GM12873 (cell line): ENCODE measurements at regions not wholly inside any gene's neighbourhood (a gene's known extent, or its start where the extent isn't known, plus 50 kb on each side); places are given as distances from the start of the nearest gene placed in this dataset.

ENCODE experiments used
- CTCF ChIP-seq: IDR thresholded peaks from 2 replicates; pipeline ENCODE4 v1.5.1; 2012; ENCODE audit warnings: low read depth, mild to moderate bottlenecking, moderate library complexity, low read length, control low read depth; ENCODE audit not compliant: insufficient read depth; ENCODE audit errors: missing control alignments

DNA sequence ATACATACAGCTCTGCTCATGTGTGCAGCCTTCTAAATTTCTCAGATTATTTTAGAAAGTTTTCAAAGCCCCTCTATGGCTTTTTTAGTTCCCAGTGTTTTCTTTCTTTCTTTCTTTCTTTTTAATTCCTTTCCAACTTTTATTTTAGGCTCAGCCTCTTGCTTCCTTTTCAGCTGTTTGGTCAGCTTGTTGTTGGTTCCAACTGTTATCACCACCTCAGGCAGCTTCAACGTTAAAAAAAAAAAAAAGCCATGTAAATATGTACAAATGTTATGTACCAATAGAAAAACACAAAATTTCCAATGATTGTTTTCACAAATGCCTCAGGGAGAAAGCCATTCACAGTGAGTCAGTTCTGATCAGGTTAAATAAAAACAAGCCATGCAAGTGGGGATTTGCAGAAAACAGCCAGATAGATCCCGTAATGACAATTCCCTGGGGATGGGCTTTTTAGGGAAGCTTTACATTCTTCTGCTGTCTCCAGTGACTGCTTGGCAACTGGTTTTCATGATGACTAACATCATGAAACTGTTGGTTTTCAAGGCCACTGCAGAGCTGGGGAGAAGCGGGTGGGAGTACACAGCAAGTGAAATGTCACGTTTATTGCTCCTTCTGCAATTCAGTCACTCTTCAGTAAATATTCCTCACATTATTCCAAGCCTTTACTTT lies 908.4 kb downstream of the EPHA3 start:
- TF ChIP-seq CTCF: no peak

DNA sequence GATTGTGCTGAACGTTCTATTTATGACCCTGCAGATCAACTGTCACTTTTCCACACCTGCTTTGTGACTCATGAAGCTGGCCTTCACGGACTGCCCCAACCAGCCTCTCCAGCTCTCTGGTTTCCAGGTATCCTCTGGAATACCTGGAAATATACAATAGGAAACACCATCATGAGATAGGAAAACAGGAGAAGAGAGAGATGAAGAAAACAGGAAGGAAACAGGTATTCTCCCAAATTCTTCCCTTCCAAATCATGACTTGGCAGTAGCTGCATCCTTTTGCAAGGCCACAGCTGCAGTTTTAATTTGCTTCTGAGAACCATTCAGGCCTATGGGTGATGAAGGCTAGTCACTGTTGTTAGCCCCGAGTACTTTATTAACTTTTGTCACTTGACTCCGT lies 909.1 kb downstream of the EPHA3 start:
- TF ChIP-seq CTCF: no peak

DNA sequence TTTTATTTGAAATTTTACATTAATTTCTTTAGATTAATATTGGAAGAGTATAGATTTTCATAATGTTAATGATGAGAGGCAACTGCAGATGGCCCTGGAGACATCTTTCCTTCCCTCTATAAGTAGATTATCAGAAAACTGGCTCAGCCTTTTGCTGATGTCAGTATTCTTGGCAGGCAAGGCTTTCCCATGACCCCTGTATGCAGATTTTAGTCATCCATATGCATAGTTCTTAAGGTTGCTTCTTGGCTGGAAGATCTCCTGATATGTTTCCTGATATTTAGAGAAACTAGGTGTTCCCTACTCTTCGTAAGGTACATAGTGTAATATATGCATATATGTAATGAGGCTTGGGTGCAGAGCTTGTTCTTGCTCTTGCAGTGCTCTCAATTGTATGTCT lies 911.4 kb downstream of the EPHA3 start:
- no peak for TF ChIP-seq CTCF

GRCh38 chr3:90025019-90025418 lies 917.6 kb downstream of the EPHA3 start:
- no peak for TF ChIP-seq CTCF

- TF ChIP-seq CTCF: no peak
These were observed 919.0 kb downstream of the EPHA3 start for GRCh38 chr3:90026406-90026805.

- TF ChIP-seq CTCF: no peak
These were observed 923.7 kb downstream of the EPHA3 start for GRCh38 chr3:90031121-90031520.

- TF ChIP-seq CTCF: no peak
These were observed 925.7 kb downstream of the EPHA3 start for GRCh38 chr3:90032980-90033641.
